Head of caudate nucleus (tissue), 42 donors: ENCODE measurements at regions not wholly inside any gene's neighbourhood (a gene's known extent, or its start where the extent isn't known, plus 50 kb on each side); places are given as distances from the start of the nearest gene placed in this dataset.

ENCODE experiments used
- DNase-seq, 42 donors: peaks; one replicate each; pipeline versions ENCODE4 v3.0.0 to v3.0.0-alpha.2; 2020 to 2021; ENCODE audit warnings: mixed read lengths in 7 of 42
- intact Hi-C: fragments of 100-400 bp; cut with DNase I; formaldehyde crosslinking; loops from one replicate; pipeline ENCODE4 v1.15.0; 2022

DNA sequence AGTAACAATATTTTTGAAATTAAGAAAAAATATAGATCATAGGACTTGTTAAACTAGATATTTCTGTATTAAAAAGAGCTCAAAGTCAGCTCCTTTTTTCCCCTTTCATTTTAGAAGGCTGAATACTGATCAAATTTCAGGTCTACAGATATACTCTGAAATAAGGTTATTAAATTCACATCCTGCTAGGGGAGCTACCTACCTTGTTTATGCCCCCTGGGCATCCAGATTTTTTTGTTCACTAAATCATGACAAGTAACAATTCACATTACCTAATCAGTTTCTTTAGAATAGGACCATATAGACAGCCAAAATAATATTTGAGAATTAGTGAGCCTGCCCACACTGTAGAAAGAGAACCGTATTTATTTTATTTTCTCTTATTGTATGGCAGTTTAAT lies 276.2 kb downstream of the USP25 start:
- DNase-seq, result no peak
- intact Hi-C loops, result loop anchor here (10.0 kb wide), 1 partner anchor 59 kb away; no protein-coding TSS in a partner anchor

DNA sequence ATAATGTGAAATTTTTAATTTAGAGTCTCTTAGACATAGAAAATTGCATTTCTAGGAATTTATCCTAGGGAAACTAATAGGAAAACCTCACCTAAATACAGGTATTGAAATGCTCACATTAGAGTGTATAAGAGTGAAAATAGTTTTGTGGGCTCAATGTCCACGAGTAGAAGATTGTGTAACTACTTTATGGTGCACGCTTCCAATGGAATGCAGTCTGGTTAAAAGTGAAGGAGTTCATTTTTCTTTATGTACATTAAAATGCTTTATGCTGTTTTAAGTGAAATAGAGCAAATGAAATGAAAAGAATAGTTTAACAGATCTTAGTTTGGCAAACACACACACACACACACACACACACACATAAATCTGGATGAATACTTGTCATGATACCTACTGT lies 278.2 kb downstream of the USP25 start:
- intact Hi-C loops, result loop anchor here (10.0 kb wide), 1 partner anchor 57 kb away; no protein-coding TSS in a partner anchor

DNA sequence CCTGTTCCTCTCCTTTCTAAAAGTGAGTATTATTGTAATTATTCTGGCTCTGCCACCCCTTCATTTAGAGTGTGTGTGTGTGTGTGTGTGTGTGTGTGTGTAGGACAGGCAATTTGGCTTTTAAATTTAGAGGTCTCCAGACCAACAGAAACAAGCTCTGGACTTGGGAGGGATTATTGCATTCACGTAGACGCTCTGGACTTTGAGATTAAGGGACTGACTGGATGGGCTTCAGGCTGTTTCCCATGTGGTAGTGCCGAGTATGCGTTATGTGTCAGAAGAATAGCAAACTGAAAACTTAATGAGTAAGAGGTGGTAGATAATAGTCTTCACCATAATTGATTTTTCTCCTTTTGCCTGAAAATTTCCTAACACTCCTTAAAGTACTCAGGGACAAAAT lies 281.9 kb downstream of the USP25 start:
- no peak for DNase-seq
- intact Hi-C loops, result no loop called here

More for the DNA sequence above, 278.2 kb downstream of the USP25 start:
- DNase-seq, result no peak

DNA sequence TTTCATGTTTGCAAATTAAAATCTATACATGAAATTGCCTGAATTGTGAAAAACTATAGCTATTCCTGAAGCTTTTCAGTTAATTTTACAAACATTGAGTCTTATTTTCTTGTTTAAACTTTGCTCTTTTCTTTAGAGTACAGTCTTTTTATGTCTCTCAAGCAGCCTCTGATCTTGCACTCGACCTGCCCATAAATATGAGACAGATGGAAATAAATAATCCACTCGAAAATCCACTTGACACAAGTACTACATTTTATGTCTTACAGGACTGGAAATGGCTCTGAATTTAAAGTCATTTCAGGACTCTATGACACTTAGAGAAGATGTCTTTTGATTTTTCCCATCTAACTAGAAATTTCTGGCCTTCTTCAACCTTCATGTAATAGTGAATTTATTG lies 283.8 kb downstream of the USP25 start:
- intact Hi-C loops, result no loop called here
- DNase-seq, result no peak

DNA sequence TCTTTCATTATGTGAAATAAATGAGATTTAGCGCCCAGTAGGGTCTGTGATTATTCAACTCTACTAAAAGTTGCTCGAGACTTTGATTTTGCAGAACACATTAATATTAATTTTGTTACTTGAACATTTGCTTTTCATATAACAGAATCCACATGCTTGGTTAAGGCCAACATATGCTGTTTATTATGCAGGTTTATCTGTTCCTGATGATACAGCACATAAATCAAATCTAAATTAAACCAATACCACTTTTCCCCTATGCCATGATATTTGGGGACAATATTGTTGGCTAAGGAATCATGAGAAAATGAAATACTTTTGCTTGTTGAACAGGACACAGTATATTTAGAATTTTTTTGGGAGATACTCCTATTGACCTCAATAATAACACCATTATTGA lies 291.1 kb downstream of the USP25 start:
- intact Hi-C loops, result no loop called here

DNA sequence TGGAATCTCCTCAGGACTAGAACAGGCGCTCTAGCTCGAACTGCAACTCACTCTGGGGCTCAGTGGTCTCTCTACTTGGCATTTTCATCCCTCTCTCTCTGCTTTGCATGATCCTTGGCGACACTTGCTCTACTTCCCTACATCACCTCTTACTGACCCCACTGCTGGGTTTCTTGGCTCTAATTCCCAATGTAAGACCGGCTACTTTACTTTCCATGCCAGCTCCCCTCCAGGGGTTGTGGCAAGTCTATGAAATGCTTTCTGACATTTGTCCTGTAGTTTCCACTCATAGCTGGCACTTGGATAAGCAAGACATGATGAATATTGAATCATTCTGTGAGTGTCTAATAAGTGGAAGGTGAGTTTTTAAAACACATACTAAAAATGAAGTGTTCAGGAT lies 292.3 kb downstream of the USP25 start:
- no peak for DNase-seq
- intact Hi-C loops, result no loop called here

More for the DNA sequence above, 291.1 kb downstream of the USP25 start:
- no peak for DNase-seq

DNA sequence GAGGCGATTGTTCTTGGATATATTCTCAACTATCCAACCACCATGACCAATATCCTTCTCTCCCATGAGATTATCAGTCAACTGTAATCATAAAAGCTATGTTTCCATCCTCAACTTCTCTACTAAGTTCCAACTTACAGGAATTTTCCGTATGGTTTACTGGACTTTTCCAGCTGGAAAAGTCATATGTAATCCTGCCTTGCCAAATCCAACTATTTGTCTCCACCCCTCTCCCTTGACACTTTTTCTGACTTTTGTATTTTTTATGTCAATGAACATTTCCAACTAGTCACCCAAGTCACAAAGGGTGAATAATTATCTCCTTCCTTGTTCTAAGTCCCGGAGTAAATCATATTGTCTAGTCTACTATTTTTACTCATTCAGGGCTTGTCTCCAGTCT lies 293.1 kb downstream of the USP25 start:
- intact Hi-C loops, result no loop called here
- DNase-seq, result no peak

DNA sequence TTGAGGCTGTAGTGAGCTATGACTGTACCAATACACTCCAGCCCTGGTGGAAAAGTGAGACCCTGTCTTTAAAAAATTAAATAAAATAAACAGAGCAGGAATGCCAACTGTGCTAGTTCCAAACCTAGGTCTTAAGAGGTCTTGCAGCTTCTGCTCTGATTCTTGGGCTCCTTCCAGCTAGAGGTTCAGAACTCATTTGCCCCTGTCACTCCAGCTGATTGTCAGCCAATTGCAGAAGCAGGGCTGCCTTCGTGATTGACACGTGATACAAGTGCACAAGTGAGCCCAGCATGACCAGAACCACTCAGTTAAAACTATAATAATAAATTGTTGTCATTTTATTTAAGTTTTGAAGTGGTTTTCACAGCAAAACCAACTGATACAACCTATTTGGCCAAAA lies 298.4 kb downstream of the USP25 start:
- no peak for DNase-seq
- intact Hi-C loops, result no loop called here

DNA sequence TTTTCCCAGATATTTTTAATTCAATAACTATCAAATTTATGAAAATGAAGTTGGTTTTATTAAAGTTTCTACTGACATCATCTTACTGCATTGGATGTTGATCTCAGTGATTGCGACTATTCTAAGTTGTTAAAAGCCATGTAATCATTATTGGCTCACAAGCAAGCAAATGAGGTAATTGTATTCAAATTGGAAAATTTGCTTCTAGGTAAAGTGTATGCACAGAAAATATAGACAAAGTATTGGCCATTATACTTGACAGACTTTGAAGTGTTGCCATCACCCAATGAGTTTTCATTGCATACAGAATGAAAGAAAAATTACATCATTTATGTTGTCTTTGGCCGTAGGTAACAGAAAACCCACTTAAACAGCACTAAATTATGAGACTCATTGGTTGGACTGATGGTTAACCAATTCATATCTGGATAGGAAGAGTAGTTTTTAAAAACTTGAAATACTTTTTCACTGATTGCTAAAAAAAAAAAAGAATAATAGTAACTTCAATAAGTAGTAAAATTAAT lies 299.2 kb downstream of the USP25 start:
- no peak for DNase-seq
- intact Hi-C loops, result no loop called here

DNA sequence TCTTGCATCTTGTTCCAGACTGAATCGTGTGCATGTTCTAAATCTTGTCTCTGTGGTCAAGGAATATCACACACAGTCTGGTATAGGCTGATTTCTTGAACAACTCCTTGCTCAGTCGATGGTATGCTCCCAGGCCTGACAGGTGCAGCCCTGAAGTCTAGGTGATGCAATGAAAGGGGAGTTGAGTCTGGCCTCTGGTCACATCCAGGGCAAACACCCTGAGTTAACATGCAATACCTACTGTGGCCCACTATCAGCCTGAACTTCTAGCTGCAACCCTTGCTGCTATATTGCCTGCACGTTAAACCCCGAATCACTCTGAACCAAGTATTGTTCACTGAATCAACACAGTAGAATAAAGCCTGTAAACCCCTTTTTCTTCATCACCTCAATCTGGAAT lies 303.4 kb downstream of the USP25 start:
- no peak for DNase-seq
- intact Hi-C loops, result no loop called here

DNA sequence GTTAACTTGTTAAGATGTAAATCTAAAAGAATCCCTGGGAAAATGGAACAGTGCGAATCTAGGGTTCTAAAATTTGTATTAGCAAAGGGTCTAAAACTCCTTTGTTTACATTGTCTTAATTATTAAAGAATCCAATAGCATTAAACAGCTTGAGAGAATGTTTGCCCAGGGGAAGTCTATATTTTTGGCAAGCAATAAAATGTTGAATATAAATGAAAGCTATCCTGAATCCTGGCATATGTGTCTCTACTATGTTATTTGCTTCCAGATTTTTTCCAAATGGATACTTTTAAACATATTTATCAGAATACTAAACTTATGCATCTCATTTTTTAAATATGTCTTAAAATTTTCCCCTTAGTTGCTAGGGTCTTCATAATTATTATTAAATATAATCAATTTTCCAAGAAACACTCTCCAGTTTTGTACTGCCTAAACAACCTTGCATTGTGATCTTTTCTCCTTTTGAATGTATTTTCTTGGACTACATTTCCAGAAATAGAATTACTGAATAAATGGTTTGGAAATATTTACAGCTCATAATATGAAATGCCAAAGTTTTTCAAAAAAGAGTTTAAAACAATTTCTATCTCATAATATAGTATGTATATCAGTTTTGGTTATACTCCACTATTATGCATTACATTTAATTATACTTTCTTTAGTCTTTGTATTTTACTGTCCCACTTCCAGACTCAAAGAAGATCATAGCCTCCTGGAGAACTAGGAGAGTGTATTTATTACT lies 304.8 kb downstream of the USP25 start:
- intact Hi-C loops, result no loop called here

DNA sequence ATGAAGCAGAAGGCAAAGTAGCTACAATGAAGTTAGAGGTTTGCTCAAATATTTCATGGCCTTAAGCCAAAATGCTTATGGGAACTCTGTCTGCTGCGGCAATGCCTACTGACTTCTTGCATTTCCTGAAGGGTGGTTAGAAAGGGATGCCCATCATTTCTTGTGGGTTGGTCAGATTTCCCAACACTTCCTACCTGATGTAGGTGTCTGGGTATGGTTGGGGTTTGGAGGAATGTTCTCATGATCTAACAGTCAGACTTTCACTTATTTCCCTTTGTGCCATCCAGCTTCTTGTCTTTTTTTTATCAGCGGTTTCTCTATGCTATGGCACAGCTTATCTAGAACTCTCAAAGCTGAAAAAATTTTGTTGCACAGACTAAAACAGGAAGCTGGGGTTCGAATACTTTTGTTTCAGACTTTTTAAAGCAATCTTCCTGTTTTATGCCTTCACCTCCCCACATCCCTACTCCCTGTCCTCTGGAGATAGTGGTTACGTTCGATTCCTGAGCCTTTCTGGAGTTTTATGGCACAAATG lies 307.7 kb downstream of the USP25 start:
- no peak for DNase-seq
- intact Hi-C loops, result no loop called here

More for the DNA sequence above, 304.8 kb downstream of the USP25 start:
- no peak for DNase-seq

DNA sequence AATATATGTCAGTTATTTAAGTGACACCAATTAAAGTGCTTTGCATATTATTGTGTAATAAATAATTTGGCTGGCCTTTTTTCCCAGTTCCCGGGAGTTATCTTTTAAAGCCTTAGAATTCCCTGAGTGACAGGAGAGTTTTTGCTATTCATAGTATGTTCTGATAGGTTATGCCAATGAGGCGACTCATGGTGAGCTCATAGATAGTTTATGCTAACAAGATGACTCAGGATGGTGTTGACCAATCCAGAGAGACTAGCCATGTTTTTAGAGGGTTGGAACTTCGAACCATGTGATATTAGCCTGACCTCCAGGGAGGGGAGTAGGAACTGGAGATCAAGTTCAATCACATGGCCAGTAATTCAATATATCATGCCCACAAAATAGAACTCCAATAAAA lies 310.8 kb downstream of the USP25 start:
- no peak for DNase-seq
- intact Hi-C loops, result no loop called here

DNA sequence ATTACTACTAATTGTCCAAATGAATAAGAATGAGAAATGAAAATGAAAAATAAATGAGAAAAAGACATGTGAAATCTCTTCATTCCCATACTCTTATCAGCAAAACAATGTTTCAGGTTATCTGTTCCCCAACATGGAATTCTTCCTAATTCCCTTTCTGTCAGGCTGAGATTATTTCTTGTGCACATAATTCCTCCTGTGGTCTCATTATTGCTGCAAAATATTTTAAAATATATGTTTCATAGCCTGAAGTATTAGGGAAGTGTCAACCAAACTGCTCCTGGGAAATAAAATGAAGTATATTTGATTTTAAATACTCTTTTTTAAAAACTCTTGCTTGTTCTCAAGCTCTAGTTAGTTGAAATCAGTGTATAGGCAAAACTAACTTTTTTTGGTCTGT lies 314.9 kb downstream of the USP25 start:
- intact Hi-C loops, result no loop called here
- no peak for DNase-seq

DNA sequence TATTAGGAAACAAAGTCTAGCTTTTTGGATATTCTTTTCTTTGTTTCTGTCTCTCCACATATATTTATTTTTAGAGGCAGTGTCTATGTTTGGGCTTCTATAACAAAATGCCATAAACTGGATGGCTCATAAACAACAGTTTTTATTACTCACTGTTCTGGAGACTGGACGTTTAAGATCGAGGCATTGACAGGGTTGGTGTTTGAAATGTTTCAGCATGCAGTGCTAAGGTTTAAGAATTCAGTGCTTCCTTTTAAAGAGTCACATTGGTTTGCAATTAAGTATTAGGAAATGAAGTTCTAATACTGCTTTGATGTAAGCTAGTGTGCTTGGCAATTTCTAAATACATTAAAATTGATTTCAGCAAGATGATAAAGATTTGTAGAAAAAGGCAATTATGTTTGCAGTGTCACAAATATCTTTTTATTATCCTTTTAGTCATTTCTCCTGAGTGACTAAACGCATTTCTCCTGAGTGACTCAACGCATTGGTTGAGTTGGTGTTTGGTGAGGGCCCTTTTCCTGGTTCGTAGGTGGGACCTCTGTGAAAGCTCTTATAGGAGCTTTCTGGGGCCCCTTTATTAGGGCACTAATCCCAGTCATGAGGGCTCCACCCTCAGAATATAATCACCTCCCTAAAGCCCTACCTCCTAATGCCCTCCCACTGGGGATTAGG lies 317.0 kb downstream of the USP25 start:
- intact Hi-C loops, result no loop called here

DNA sequence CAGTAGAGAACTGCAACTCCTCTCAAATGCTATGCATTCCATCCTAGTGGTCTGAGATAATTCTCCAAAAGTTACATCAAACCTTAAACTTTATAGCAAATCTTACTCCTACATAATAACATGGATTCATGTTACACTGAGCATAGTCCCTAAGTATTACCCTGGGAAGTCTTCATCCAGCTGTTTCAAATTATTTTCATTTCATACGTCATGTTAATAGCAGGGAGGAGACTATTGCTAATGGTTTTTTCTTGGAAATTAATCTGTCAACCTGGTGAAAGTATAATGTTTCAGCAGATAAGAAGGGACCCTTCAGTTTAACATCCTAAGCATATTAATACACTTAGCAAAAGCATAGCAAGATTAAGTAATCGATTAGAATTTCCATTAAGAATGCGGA lies 318.1 kb downstream of the USP25 start:
- intact Hi-C loops, result no loop called here
- DNase-seq, result no peak

More for the DNA sequence above, 317.0 kb downstream of the USP25 start:
- no peak for DNase-seq

DNA sequence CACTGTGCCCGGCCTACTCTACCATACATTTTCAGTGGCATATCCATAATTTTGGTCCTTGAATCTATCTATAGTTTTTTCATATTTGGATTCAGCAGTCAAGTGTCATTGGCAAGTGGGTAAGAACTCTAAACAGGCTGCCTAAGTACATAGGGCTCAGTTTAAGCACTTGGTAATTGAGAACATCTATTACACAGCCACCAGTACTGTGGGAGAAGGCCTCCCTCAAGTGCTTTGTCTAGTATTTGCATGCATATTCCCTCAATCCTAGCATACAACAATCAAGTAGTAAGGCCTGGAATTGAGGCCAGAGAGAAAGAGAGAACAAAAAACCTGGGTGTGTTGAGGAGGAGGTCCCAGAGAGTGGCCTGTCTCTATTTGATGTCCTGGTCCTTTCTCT lies 325.2 kb downstream of the USP25 start:
- intact Hi-C loops, result no loop called here
- DNase-seq, result no peak

DNA sequence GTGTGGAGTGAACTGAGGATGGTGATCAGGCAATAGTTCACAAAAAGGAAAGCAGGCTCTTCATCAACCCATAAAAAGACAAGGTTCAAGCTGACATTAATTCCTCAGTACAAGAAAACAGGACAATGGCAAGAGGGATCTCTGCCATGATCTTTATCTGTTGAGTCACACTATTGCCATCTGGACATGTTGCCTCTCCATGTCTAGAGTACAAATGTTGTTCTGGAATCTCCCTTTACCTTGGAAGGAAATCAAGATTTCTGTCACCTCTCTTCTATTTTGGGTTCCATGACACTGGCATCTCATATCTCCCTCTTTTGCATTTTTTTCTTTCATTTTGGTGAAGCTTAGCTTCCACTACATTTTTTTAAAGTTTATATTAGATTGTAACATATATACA lies 329.1 kb downstream of the USP25 start:
- intact Hi-C loops, result no loop called here
- no peak for DNase-seq

DNA sequence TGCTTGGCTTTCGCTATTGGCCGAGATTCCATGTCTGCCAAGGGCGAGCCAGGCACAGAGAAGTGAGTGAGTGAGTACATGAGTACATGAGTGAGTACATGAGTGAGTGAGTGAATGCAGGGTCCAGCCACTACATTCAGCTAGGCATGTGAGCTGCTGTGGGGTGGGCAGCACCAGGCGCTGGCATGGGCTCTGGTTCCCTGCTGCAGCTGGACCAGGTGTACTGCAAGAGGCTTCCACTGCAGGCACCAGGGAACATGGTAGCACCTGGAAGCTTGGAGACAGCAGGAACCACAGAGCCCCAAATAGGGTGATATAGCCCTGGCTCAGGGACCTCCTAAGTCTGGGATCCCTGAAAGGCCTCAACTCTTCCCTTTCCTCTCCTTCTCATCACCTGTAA lies 330.2 kb downstream of the USP25 start:
- DNase-seq, result no peak
- intact Hi-C loops, result loop anchor here (10.0 kb wide), 1 partner anchor 55 kb away; no protein-coding TSS in a partner anchor

DNA sequence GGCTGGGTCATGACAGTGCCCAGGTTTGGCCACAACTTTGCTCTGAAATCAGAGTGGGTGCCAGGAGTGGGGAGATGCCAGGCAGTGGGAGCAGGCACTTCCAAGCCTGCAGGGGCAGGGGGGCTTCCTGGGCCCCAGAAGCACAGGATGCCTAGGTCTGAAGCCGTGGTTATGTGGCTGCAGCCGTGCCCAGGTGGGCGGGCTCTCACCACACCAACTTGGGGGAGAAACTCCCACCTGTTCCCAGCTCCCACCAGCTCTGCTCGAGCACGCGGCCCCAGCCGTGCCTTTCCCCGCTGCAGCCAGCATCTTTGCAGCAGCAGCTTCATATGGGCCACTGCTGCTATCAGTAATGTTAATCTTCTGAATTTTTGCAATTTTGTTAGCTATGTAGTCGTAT lies 331.4 kb downstream of the USP25 start:
- no peak for DNase-seq
- intact Hi-C loops, result loop anchor here (10.0 kb wide), 1 partner anchor 56 kb away; no protein-coding TSS in a partner anchor
